GM21717 (cell line): ENCODE measurements at regions not wholly inside any gene's neighbourhood (a gene's known extent, or its start where the extent isn't known, plus 50 kb on each side); places are given as distances from the start of the nearest gene placed in this dataset.

Experiments
- ATAC-seq: cut with Tn5 transposase; IDR thresholded peaks from one replicate; pipeline ENCODE4 v1.9.1; 2021; ENCODE audit warnings: mild to moderate bottlenecking, moderate library complexity; ENCODE audit not compliant: unreplicated experiment

GRCh38 chr1:68954841-68955240 lies 458.0 kb upstream of the DEPDC1 start:
- ATAC-seq = no peak

GRCh38 chr1:68955424-68955823 lies 458.5 kb upstream of the DEPDC1 start:
- no peak for ATAC-seq

- no peak for ATAC-seq
Observed at GRCh38 chr1:68958958-68959357, 462.1 kb upstream of the DEPDC1 start.

GRCh38 chr1:68959461-68960030 lies 462.7 kb upstream of the DEPDC1 start:
- no peak for ATAC-seq

GRCh38 chr1:68961143-68961542 lies 464.3 kb upstream of the DEPDC1 start:
- no peak for ATAC-seq

GRCh38 chr1:68963353-68963752 lies 466.5 kb upstream of the DEPDC1 start:
- no peak for ATAC-seq

- no peak for ATAC-seq
Observed at GRCh38 chr1:68969441-68969840, 472.6 kb upstream of the DEPDC1 start.

- ATAC-seq = no peak
Observed at GRCh38 chr1:68970571-68970970, 473.7 kb upstream of the DEPDC1 start.

- ATAC-seq = no peak
Observed at GRCh38 chr1:68973459-68974244, 476.8 kb upstream of the DEPDC1 start.

- ATAC-seq = no peak
Observed at GRCh38 chr1:68974447-68974846, 477.6 kb upstream of the DEPDC1 start.

- ATAC-seq = no peak
Observed at GRCh38 chr1:68975212-68975933, 478.5 kb upstream of the DEPDC1 start.

GRCh38 chr1:68976916-68977610 lies 480.2 kb upstream of the DEPDC1 start:
- ATAC-seq = no peak

GRCh38 chr1:68979891-68980290 lies 483.0 kb upstream of the DEPDC1 start:
- no peak for ATAC-seq

- no peak for ATAC-seq
Observed at GRCh38 chr1:68984289-68984688, 487.4 kb upstream of the DEPDC1 start.

- no peak for ATAC-seq
Observed at GRCh38 chr1:68994096-68994495, 497.2 kb upstream of the DEPDC1 start.

- no peak for ATAC-seq
Observed at GRCh38 chr1:69016468-69016867, 519.6 kb upstream of the DEPDC1 start.

GRCh38 chr1:69029649-69030048 lies 532.8 kb upstream of the DEPDC1 start:
- no peak for ATAC-seq

GRCh38 chr1:69038379-69038778 lies 529.3 kb upstream of the LRRC7 start:
- no peak for ATAC-seq

- no peak for ATAC-seq
Observed at GRCh38 chr1:69045572-69045971, 522.1 kb upstream of the LRRC7 start.

- ATAC-seq = peak; percentile 76
Observed at GRCh38 chr1:69055194-69055593, 512.5 kb upstream of the LRRC7 start.

GRCh38 chr1:69058454-69058853 lies 509.3 kb upstream of the LRRC7 start:
- ATAC-seq = no peak
